ENCODE measurements at regions not wholly inside any gene's neighbourhood (a gene's known extent, or its start where the extent isn't known, plus 50 kb on each side); places are given as distances from the start of the nearest gene placed in this dataset.

GRCh38 chr2:34853646-34854045 is 1254.5 kb upstream of the FAM98A start:
- ATAC-seq (ENCODE audit: low FRiP score) (no peak), DNase-seq (ENCODE audit: low spot score) (no peak)
- TF ChIP-seq, protein P1, sequence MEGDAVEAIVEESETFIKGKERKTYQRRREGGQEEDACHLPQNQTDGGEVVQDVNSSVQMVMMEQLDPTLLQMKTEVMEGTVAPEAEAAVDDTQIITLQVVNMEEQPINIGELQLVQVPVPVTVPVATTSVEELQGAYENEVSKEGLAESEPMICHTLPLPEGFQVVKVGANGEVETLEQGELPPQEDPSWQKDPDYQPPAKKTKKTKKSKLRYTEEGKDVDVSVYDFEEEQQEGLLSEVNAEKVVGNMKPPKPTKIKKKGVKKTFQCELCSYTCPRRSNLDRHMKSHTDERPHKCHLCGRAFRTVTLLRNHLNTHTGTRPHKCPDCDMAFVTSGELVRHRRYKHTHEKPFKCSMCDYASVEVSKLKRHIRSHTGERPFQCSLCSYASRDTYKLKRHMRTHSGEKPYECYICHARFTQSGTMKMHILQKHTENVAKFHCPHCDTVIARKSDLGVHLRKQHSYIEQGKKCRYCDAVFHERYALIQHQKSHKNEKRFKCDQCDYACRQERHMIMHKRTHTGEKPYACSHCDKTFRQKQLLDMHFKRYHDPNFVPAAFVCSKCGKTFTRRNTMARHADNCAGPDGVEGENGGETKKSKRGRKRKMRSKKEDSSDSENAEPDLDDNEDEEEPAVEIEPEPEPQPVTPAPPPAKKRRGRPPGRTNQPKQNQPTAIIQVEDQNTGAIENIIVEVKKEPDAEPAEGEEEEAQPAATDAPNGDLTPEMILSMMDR (IDR thresholded peaks at IDR 0.05): no peak

DNA sequence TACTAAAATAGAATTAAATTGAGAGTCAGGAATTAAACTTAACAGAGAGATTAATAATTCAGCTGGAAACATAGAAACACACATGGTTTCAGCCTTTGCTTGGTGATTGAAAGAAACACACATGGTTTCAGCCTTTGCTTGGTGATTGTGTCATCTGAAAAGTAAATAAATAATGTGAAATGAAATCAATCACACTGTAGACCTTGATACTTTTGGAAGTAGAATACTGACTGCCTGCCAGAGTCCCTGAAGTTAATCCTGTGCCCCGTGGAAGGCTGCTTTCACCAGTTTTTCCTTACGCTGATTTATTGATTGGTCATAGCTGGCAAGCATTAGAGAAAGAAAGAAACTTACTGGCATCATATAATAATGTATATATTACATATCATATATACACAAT is 1252.7 kb upstream of the FAM98A start:
- no peak for ATAC-seq (ENCODE audit: low FRiP score)
- no peak for DNase-seq (ENCODE audit: low spot score)
- TF ChIP-seq, protein P1 (IDR thresholded peaks at IDR 0.05): no peak

GRCh38 chr2:34849827-34850226 is 1250.7 kb upstream of the FAM98A start:
- TF ChIP-seq, protein P1 (IDR thresholded peaks at IDR 0.05): no peak
- ATAC-seq (ENCODE audit: low FRiP score): no peak
- DNase-seq (ENCODE audit: low spot score): no peak

- DNase-seq (ENCODE audit: low spot score) (no peak), ATAC-seq (ENCODE audit: low FRiP score) (no peak)
- TF ChIP-seq, protein P1 (IDR thresholded peaks at IDR 0.05): no peak
Measured at GRCh38 chr2:34848691-34849090, 1249.6 kb upstream of the FAM98A start.

DNA sequence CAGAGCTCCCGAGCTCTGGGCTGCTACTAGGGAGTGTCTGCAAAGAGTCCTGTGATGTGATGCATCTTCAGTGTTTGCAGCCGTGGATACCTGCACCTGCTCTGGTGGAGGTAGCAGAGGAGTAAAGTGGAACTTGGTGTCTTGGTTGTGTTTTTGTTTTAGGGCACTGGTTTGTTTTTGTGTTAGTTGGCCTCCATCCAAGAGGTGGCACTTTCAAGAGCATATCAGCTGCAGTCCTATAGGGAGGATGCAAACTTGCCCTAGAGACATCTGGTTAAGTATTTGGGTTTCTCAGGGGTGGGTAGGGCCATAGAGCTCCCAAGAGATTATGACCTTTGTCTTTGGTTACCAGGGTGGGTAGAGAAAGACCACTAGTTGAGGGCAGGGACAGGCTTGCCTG is 1249.0 kb upstream of the FAM98A start:
- ATAC-seq (ENCODE audit: low FRiP score) (no peak), DNase-seq (ENCODE audit: low spot score) (no peak)
- TF ChIP-seq, protein P1 (IDR thresholded peaks at IDR 0.05): no peak

DNA sequence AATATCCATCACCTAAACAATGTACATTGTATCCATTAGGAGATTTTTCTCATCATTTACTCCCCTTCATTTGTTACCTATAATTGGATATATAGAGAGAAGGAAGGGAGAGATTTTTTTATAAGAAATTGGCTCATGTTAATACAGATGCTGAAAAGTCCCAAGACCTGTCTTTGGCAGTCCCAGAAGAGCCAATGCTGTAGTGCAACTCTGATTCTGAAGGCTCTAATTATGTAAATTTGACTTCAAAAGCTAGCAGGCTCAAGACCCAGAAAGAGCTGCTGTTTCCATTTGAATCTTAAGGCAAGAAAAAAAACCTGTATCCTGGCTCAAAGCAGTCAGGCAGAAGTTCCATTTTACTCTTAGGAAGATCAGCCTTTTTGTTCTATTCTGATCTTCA is 1245.5 kb upstream of the FAM98A start:
- ATAC-seq (ENCODE audit: low FRiP score): no peak
- no peak for DNase-seq (ENCODE audit: low spot score)
- TF ChIP-seq, protein P1 (IDR thresholded peaks at IDR 0.05): no peak

DNA sequence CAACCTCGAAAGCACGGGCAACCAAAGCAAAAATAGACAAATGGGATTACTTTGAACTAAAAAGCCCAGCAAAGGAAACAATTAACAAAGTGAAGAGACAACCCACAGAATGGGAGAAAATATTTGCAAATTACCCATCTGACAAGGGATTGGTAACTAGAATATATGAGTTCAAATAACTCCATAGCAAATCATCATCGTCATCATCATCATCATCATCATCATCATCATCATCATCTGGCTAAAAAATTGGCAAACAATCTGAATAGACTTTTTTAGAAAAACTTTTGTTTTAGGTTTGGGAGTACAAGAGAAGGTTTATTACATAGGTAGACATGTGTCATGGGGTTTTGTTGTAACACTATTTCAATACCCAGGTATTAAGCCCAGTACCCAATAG is 1239.3 kb upstream of the FAM98A start:
- no peak for DNase-seq (ENCODE audit: low spot score)
- TF ChIP-seq, protein P1 (IDR thresholded peaks at IDR 0.05): no peak
- no peak for ATAC-seq (ENCODE audit: low FRiP score)

Data from omental fat pad (tissue), 3 donors.